ENCODE measurements at regions not wholly inside any gene's neighbourhood (a gene's known extent, or its start where the extent isn't known, plus 50 kb on each side); places are given as distances from the start of the nearest gene placed in this dataset.

DNA sequence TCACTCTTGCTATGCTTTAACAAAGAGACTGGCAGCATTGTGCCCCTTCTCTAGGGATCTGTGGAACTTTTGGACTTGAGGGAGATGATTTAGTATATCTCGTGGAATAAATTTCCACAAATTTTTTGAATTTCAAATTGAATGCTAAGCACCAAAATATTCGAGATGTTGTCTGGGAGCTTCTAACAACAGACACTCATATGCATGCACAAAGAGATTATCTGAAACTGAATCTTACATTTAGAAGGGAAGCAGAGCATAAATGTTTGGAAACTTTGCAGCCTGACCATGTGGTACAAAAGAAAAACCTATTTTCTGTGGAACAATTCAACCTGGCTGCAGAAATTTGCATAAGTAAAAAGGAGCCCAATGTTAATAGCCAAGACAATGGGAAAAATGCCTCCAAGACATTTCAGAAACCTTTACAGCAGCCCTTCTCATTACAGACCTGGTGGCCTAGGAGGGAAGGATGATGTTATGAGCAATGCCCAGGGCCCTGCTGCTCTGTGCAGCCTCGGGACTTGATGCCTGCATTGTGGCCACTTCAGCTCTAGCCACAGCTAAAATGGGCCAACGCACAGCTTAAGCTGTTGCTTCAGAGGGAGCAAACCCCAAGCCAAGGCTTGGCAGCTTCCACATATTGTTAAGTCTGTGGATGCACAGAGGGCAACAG, 285.8 kb upstream of the FAM174A start:
- no peak for TF ChIP-seq POLR2A (IDR thresholded peaks at IDR 0.05)
- TF ChIP-seq, protein P1, sequence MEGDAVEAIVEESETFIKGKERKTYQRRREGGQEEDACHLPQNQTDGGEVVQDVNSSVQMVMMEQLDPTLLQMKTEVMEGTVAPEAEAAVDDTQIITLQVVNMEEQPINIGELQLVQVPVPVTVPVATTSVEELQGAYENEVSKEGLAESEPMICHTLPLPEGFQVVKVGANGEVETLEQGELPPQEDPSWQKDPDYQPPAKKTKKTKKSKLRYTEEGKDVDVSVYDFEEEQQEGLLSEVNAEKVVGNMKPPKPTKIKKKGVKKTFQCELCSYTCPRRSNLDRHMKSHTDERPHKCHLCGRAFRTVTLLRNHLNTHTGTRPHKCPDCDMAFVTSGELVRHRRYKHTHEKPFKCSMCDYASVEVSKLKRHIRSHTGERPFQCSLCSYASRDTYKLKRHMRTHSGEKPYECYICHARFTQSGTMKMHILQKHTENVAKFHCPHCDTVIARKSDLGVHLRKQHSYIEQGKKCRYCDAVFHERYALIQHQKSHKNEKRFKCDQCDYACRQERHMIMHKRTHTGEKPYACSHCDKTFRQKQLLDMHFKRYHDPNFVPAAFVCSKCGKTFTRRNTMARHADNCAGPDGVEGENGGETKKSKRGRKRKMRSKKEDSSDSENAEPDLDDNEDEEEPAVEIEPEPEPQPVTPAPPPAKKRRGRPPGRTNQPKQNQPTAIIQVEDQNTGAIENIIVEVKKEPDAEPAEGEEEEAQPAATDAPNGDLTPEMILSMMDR (IDR thresholded peaks at IDR 0.05) = no peak
- Histone ChIP-seq H3K9me3 (no peaks in the 10 kb centered on the region), H3K4me1 (no peaks in the 10 kb centered on the region), H3K27me3 (no peaks in the 10 kb centered on the region), H3K36me3 (no peaks in the 10 kb centered on the region), H3K27ac (no peak overlapping the region), H3K4me3 (no peak overlapping the region)
- 55 to 63% methylated on average over 3 to 4 of the region's 4 CpGs for WGBS, 2 donors
- no peak for DNase-seq
- intact Hi-C loops (cut with DNase I) = no loop called here

DNA sequence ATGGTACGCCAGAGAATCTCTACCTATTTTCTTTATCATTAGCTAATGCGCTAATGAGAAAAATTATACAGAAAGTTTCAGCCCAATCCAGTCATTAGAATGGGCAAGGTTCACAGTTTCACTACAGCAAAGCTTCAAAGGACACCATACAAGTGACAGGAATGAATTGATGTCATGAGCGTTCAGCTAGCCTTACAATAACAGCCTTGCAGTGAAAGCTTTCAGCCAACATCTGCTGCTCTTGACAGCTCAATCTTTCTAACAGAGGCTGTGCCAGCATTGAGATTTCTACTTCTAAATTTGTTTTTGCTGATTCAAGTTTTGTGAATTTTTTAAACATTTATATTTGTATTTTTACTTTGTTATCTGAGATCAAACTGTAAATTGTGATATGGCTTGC, 302.4 kb upstream of the FAM174A start:
- intact Hi-C loops (cut with DNase I) = no loop called here
- Histone ChIP-seq H3K4me3 (no peak overlapping the region), H3K36me3 (no peaks in the 10 kb centered on the region), H3K4me1 (no peaks in the 10 kb centered on the region), H3K9me3 (no peaks in the 10 kb centered on the region), H3K27ac (no peak overlapping the region), H3K27me3 (no peaks in the 10 kb centered on the region)
- TF ChIP-seq, protein P1 (IDR thresholded peaks at IDR 0.05) = no peak
- TF ChIP-seq POLR2A (IDR thresholded peaks at IDR 0.05) = no peak
- WGBS, 2 donors = 61% methylated on average over 3 of the region's 3 CpGs
- DNase-seq = no peak

DNA sequence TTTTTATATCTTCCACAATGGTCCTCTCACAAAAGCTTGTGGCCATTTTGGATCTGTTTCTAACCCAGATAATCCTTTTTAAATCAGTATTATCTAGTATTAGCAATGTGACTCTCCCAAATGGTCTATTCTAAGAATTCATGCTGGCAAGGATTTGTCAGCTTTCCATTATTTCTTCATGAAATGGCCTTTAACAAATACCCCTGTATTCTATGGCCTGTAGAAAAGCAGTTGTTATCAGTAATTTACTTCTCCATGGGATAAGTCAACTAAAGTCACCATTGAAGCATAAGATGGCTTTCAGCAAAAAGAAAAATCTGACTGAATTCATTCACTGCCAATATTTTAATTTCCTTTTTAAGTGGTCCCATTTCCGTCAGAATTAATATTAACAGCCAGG, 346.4 kb upstream of the FAM174A start:
- Histone ChIP-seq H3K27me3 (no peaks in the 10 kb centered on the region), H3K9me3 (no peaks in the 10 kb centered on the region), H3K4me3 (no peak overlapping the region), H3K27ac (no peak overlapping the region), H3K4me1 (no peaks in the 10 kb centered on the region), H3K36me3 (no peaks in the 10 kb centered on the region)
- intact Hi-C loops (cut with DNase I) = no loop called here
- TF ChIP-seq, protein P1 (IDR thresholded peaks at IDR 0.05) = no peak
- no peak for TF ChIP-seq POLR2A (IDR thresholded peaks at IDR 0.05)
- no peak for DNase-seq
- whole genome bisulfite sequencing, 2 donors = 59 to 76% methylated on average over 1 of the region's 1 CpG

DNA sequence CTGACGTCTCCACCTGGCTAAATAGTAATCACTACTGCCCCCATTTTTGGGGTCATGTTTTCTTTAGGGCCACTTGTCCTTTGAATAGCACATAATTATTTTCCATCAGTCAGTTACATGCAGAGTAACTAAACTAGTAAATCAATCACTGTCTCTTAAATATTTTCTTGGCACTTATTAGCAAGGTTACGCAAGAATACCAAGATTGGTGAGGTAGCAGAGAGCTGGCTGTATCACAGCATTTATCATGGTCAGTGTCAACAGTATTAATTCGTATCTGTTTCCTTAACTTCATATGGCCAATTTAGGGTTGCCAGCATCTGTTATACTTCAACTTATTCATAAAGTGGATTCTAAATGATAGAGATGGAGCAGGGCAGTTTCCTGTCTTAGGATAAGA, 346.8 kb upstream of the FAM174A start:
- TF ChIP-seq, protein P1 (IDR thresholded peaks at IDR 0.05) = no peak
- no peak for TF ChIP-seq POLR2A (IDR thresholded peaks at IDR 0.05)
- no peaks in the 10 kb centered on the region for H3K36me3 ChIP-seq
- no peak for DNase-seq
- H3K27ac ChIP-seq = no peak overlapping the region
- WGBS, 2 donors = 59 to 60% methylated on average over 3 of the region's 3 CpGs
- intact Hi-C loops (cut with DNase I) = no loop called here
- H3K4me3 ChIP-seq = no peak overlapping the region
- H3K27me3 ChIP-seq = no peaks in the 10 kb centered on the region
- no peaks in the 10 kb centered on the region for H3K4me1 ChIP-seq
- H3K9me3 ChIP-seq = no peaks in the 10 kb centered on the region

DNA sequence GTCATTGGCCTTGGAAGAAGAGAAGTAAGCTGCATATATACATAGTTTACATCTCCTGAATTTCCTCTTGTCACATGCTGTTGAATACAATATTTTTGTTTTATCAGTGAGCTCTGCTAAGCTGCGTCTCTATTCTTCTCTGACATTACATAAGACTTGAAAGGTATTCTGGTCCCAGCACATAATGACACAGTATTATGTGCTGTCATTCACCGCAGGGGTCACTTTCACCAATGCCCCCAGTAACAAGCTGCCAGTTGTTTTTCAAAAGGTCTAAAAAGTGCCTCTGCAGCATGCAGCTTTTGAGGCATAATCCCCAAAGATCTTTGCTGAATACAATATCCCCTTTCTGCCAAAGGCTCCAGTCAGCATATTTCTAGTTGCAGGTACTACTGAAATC, 349.0 kb upstream of the FAM174A start:
- TF ChIP-seq POLR2A (IDR thresholded peaks at IDR 0.05) = no peak
- TF ChIP-seq, protein P1 (IDR thresholded peaks at IDR 0.05) = no peak
- Histone ChIP-seq H3K4me3 (no peak overlapping the region), H3K27me3 (no peaks in the 10 kb centered on the region), H3K9me3 (no peaks in the 10 kb centered on the region), H3K27ac (no peak overlapping the region), H3K4me1 (no peaks in the 10 kb centered on the region), H3K36me3 (no peaks in the 10 kb centered on the region)
- DNase-seq = no peak
- WGBS, 2 donors = 36 to 39% methylated on average over 2 of the region's 2 CpGs
- intact Hi-C loops (cut with DNase I) = no loop called here

All from esophagus squamous epithelium (tissue), 5 donors.